Ectodermal cell (in vitro differentiated cells): ENCODE measurements at regions not wholly inside any gene's neighbourhood (a gene's known extent, or its start where the extent isn't known, plus 50 kb on each side); places are given as distances from the start of the nearest gene placed in this dataset.

Experiments
- H3K27ac ChIP-seq: 2 replicates; pipeline ENCODE4 v1.7.0; 2013; ENCODE audit warnings: mild to moderate bottlenecking, low read depth, low read length; ENCODE audit not compliant: insufficient read depth, poor library complexity, severe bottlenecking
- H3K27me3 ChIP-seq: 2 replicates; pipeline ENCODE4 v1.7.0; 2013; ENCODE audit warnings: mild to moderate bottlenecking, low read length; ENCODE audit not compliant: insufficient read depth, control insufficient read depth, poor library complexity, severe bottlenecking
- H3K36me3 ChIP-seq: one replicate; pipeline ENCODE4 v1.7.0; 2013; ENCODE audit warnings: low read length; ENCODE audit not compliant: control insufficient read depth, insufficient read depth
- H3K4me1 ChIP-seq: one replicate; pipeline ENCODE4 v1.7.0; 2013; ENCODE audit warnings: low read length; ENCODE audit not compliant: control insufficient read depth, insufficient read depth
- H3K4me3 ChIP-seq: 2 replicates; pipeline ENCODE4 v1.7.0; 2013; ENCODE audit warnings: low read depth, low read length, control low read depth; ENCODE audit not compliant: insufficient read depth
- H3K9me3 ChIP-seq: 2 replicates; pipeline ENCODE4 v1.7.0; 2013; ENCODE audit warnings: mild to moderate bottlenecking, low read length, moderate library complexity; ENCODE audit not compliant: control insufficient read depth
- WGBS, 2 experiments: methylation state at CpG; one replicate each; pipeline ENCODE4 v1.1.7; 2013; ENCODE audit warnings: missing lambda C conversion rate in 2 of 2; 5-methylcytosine and 5-hydroxymethylcytosine counted together

DNA sequence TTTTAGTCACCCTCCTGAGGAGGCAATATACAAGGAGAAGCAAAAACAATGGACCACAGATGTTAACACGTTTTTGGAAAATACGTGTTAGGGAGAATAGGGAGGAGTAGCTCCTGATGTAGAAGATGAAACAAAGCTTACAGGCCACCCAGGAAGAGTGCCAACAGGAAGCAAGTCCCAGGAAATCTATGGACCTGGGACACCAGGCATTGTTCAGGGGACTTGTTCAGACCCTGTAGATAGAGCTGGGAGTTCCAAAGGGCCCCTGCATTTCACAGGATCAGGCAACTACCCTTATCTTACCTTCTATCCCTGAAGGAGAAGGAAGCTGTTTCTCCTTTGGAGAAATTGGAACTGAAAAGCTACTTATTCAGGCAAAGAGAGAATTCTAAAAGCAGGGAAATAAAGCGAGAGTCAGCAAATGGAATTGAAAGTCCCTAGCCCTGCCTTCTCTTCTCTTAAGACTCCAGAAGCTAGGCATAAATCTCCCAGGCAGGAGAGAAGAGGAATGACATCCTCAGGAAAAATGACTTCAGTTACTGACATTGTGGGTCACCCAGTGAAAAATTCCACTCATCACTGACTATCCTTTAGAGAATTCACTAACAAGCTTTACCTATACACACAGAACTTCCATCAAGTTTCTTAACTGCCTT lies 77.7 kb upstream of the FAM3C start:
- Histone ChIP-seq H3K36me3 (no peaks in the 10 kb centered on the region), H3K27me3 (no peaks in the 10 kb centered on the region), H3K4me1 (peaks cover 5% of the 10 kb centered on the region), H3K4me3 (no peak overlapping the region), H3K9me3 (no peaks in the 10 kb centered on the region), H3K27ac (no peak overlapping the region)
- 60 to 64% methylated on average over 3 of the region's 3 CpGs for WGBS, 2 experiments

DNA sequence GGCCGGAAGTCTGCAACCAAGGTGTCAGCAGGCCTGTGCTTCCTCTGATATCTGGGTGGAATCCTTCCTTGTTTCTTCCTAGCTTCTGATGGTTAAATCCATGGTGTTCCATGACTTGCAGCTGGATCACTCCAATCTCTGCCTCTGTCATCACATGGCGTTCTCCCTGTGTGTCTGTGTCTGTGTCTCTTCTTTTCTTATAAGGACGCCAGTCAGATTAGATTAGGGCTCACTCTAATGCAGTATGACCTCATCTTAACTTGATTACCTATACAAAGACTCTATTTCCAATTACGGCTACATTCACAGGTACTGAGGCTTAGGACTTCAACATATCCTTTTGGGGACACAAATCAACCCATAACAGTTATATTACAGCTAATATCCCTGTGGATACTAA lies 70.3 kb upstream of the FAM3C start:
- Histone ChIP-seq H3K36me3 (no peaks in the 10 kb centered on the region), H3K27me3 (no peaks in the 10 kb centered on the region), H3K9me3 (no peaks in the 10 kb centered on the region), H3K27ac (no peak overlapping the region), H3K4me3 (no peak overlapping the region), H3K4me1 (peaks cover 5% of the 10 kb centered on the region)
- WGBS, 2 experiments = 96% methylated on average over 4 of the region's 4 CpGs

DNA sequence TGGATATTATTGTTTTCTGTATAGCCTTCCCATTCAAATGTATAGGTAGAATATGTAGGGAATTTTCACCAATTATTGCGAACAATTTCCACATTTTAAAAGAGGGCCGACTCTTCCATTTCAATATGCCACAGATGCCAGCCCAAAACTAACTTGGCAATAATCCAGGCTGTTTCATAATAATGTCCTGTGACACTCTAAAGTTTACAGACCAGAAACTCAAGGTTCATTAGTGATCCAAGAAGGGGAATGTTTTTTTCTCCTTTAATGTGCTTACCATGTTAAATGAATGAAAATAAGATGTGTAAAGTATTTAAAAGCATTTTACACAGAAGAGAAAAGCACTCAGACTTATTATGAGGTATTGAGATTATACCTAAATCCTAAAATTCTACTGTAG lies 63.0 kb upstream of the FAM3C start:
- no peaks in the 10 kb centered on the region for H3K27me3 ChIP-seq
- peaks cover 3% of the 10 kb centered on the region for H3K4me1 ChIP-seq
- no peaks in the 10 kb centered on the region for H3K9me3 ChIP-seq
- H3K27ac ChIP-seq = no peak overlapping the region
- no peak overlapping the region for H3K4me3 ChIP-seq
- 89 to 95% methylated on average over 2 of the region's 2 CpGs for WGBS, 2 experiments
- no peaks in the 10 kb centered on the region for H3K36me3 ChIP-seq

DNA sequence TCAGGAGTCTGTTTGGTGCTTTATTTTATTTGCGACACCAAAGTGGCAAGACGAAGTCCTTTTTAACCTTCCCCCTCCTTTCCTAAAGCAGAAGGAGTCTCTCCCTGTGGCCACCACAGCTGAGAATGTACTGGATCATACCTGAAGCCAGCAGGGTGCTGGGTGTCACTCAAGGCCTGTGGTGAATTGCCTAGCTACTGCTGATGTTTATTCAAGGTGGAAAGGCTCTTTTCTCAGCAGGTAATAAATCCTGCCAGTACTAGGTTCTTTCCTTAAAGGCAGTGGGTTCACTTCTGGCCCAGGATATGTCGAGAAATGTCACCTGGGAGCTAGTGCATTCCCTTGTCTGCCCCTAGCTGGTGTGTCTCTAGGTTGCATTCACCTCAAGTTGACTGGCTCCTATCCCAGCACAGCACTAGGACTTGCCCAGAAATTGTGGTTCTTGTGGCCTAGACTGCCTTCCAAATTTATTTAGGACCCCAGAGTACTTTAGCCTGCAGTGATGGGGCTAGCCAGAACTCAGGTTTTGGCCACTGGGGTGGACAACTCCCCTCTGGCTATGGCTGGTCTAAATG lies 60.8 kb upstream of the FAM3C start:
- Histone ChIP-seq H3K4me3 (no peak overlapping the region), H3K4me1 (no peaks in the 10 kb centered on the region), H3K27me3 (no peaks in the 10 kb centered on the region), H3K9me3 (no peaks in the 10 kb centered on the region), H3K36me3 (no peaks in the 10 kb centered on the region), H3K27ac (no peak overlapping the region)
- WGBS, 2 experiments = 88 to 95% methylated on average over 3 of the region's 3 CpGs

DNA sequence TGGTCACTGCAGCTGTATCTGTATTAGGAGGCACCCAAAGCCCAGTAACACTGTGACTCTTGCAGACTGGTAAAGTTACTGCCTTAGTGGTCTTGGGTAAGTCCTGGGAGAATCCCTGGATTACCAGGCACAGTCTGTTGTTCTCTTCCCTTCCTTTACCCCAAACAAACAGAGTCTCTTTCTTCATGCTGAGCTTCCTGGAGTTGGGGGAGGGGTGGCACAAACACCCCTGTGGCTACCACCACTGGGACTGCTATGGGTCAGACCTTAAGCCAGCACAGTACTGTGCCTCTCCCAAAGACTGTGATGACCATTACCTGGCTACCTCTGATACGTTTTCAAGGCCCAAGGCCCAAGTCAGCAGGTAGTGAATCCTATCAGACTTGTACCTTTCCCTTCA lies 59.9 kb upstream of the FAM3C start:
- no peaks in the 10 kb centered on the region for H3K36me3 ChIP-seq
- H3K9me3 ChIP-seq = no peaks in the 10 kb centered on the region
- H3K27me3 ChIP-seq = no peaks in the 10 kb centered on the region
- no peak overlapping the region for H3K27ac ChIP-seq
- H3K4me1 ChIP-seq = no peaks in the 10 kb centered on the region
- WGBS, 2 experiments = 89 to 96% methylated on average over 1 of the region's 1 CpG
- no peak overlapping the region for H3K4me3 ChIP-seq

DNA sequence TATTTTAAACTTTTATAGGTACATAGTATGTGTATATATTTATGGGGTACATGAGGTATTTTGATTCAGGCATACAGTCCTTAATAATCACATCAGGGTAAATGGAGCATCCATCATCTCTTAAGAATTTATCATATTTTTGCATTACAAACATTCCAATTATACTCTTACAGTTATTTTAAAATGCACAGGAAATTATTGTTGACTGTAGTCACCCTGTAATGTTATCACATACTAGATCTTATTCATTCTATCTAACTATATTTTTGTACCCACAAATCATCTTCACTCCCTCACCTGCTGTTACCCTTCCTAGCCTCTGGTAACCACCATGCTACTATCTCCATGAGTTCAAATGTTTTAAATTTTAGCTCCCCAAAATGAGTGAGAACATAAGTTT lies 56.3 kb upstream of the FAM3C start:
- no peaks in the 10 kb centered on the region for H3K36me3 ChIP-seq
- no peak overlapping the region for H3K27ac ChIP-seq

DNA sequence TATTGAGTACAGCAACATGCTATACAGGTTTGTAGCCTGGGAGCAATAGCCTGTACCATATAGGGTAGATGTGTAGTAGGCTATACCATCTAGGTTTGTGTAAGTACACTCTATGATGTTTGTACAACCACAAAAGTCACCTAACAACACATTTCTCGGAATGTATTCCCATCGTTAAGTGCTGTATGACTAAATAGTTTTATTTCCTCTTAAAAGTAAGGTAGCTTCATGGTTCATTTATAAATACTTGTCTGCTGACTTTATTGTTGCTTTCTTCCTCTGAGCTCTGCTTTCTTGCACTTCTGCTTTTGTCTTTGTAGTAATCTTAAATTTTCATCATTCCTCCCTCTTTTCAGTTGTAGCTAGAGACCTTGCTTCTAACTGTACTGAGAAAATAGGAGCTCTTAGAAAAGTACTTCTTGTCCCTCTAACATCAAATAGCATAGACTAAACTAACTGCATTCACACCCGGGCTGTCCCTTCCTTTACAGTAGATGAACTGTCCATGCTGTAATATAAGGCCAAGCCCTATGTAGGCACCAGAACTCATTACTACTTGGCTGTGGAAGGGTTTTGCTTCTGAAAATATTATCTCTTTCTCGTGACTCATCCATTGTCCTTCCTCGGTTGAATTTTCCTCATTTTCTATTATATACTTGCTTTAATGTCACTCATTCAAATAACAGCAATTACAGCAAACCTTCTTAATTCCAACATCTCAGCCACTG lies 55.4 kb upstream of the FAM3C start:
- H3K4me3 ChIP-seq = no peak overlapping the region
- H3K4me1 ChIP-seq = no peaks in the 10 kb centered on the region
- no peaks in the 10 kb centered on the region for H3K36me3 ChIP-seq
- H3K27me3 ChIP-seq = no peaks in the 10 kb centered on the region
- WGBS, 2 experiments = 91 to 92% methylated on average over 3 of the region's 5 CpGs
- no peak overlapping the region for H3K27ac ChIP-seq
- H3K9me3 ChIP-seq = no peaks in the 10 kb centered on the region

More for the DNA sequence above, 56.3 kb upstream of the FAM3C start:
- no peaks in the 10 kb centered on the region for H3K27me3 ChIP-seq
- no peaks in the 10 kb centered on the region for H3K9me3 ChIP-seq
- H3K4me3 ChIP-seq = no peak overlapping the region
- H3K4me1 ChIP-seq = no peaks in the 10 kb centered on the region

DNA sequence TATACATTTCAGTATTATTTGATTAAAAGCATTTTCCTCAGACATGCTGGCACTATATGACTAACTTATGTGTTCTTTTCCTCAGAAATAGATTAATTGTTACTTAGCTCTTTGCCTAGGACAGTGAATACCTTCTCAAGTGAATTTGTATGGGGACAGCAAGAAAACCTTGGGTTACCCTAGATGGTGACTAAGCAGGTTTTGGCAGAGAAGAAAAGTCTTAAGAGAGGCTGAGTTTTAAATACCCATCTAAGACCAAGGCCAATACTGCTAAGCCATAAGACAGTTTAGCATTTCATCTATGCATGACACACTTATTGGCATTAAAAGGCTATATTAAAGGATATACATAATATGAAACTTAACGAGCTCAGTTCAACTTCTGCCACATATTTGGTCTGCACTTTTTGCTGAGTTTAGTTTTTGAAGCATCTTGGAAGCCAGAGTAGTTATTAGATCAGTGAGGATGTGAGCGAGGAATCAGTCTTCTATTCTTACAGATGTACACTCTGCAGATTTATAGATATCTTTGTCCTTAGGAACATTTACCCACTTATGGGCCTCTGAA lies 54.6 kb upstream of the FAM3C start:
- Histone ChIP-seq H3K4me3 (no peak overlapping the region), H3K36me3 (no peaks in the 10 kb centered on the region), H3K27me3 (no peaks in the 10 kb centered on the region), H3K9me3 (no peaks in the 10 kb centered on the region), H3K4me1 (no peaks in the 10 kb centered on the region), H3K27ac (no peak overlapping the region)
- WGBS, 2 experiments = 100% methylated on average over 2 of the region's 2 CpGs; no CpG with 5 or more reads in 1 of the 2 experiments

DNA sequence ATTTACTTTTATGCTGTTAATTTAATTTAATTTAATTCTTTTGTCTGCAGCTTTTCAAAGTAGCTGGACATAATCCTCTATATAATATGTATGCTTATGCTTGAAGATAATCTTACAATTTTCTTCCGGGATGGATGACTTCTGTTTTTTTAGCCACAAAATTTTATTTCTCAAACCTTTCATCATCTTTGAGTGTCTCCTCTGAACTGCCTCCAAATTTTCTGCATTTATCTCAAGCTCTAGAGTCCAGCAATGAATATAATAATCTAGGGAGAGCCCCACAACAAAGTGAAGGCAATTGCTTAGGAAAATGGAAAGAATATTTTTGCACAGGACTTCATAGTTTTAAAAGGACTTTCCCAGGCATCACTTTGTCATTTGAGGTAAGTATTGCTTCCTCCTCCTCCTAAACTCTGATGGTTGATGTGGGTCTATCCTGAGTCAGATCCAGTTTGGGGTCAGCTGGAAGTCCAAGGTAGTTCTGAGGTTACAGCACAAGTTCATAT lies 53.7 kb upstream of the FAM3C start:
- H3K27me3 ChIP-seq = no peaks in the 10 kb centered on the region

DNA sequence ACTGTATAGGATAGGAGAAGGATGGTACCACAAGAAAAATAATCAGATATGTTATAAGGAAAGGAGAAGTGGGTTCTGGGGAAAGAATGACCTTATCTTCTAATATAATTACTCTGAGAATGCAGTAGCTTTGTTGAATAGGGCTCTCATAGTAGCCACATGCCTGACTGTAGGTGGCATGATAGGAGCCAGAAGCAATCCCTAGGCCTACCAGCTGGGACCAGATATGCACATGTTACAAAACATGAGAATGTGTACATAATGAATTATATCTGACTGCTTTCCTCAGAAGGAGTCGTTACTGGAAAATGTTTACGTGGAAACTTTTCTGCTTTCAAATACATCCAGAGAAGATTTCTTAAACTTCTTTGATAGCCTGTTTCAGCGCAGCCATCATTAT lies 53.2 kb upstream of the FAM3C start:
- Histone ChIP-seq H3K4me1 (no peaks in the 10 kb centered on the region), H3K27me3 (no peaks in the 10 kb centered on the region), H3K27ac (no peak overlapping the region), H3K4me3 (no peak overlapping the region), H3K9me3 (no peaks in the 10 kb centered on the region), H3K36me3 (no peaks in the 10 kb centered on the region)
- 100% methylated on average over 2 to 3 of the region's 3 CpGs for WGBS, 2 experiments

More for the DNA sequence above, 53.7 kb upstream of the FAM3C start:
- Histone ChIP-seq H3K27ac (no peak overlapping the region), H3K36me3 (no peaks in the 10 kb centered on the region), H3K9me3 (no peaks in the 10 kb centered on the region), H3K4me1 (no peaks in the 10 kb centered on the region), H3K4me3 (no peak overlapping the region)
- WGBS, 2 experiments = 88 to 100% methylated on average over 1 of the region's 1 CpG
